D721Med (cell line): ENCODE measurements at regions not wholly inside any gene's neighbourhood (a gene's known extent, or its start where the extent isn't known, plus 50 kb on each side); places are given as distances from the start of the nearest gene placed in this dataset.

Experiments used
- DNase-seq: peaks from one replicate; pipeline ENCODE4 v3.0.0; 2011; ENCODE audit warnings: low spot score; ENCODE audit not compliant: insufficient read length
- FAIRE-seq: peaks from 2 replicates; lab custom pipeline; 2011; peaks lifted over from hg19 to GRCh38; lab: Jason Lieb, UNC
- CTCF ChIP-seq: IDR thresholded peaks from 2 replicates; pipeline ENCODE4 v1.5.1; 2012; ENCODE audit warnings: mild to moderate bottlenecking, control low read depth; ENCODE audit not compliant: insufficient read depth; ENCODE audit errors: missing control alignments

- no peak for DNase-seq
- TF ChIP-seq CTCF, result no peak
- FAIRE-seq, result no peak
Measured at GRCh38 chr2:35347561-35347960, 1008.0 kb upstream of the CRIM1 start.

GRCh38 chr2:35343135-35343534 is 1012.4 kb upstream of the CRIM1 start:
- DNase-seq, result no peak
- no peak for FAIRE-seq
- no peak for TF ChIP-seq CTCF

- no peak for TF ChIP-seq CTCF
- FAIRE-seq (no peak), DNase-seq (no peak)
Measured at GRCh38 chr2:35339211-35339610, 1016.4 kb upstream of the CRIM1 start.

GRCh38 chr2:35337922-35338321 is 1017.7 kb upstream of the CRIM1 start:
- FAIRE-seq (no peak), DNase-seq (no peak)
- no peak for TF ChIP-seq CTCF

GRCh38 chr2:35314049-35314448 is 1041.5 kb upstream of the CRIM1 start:
- DNase-seq (no peak), FAIRE-seq (no peak)
- no peak for TF ChIP-seq CTCF

- DNase-seq, result no peak
- TF ChIP-seq CTCF, result no peak
- FAIRE-seq, result no peak
Measured at GRCh38 chr2:35301369-35301768, 1054.2 kb upstream of the CRIM1 start.

- FAIRE-seq, result no peak
- TF ChIP-seq CTCF, result no peak
- no peak for DNase-seq
Measured at GRCh38 chr2:35298493-35298892, 1057.1 kb upstream of the CRIM1 start.
